ENCODE measurements at regions not wholly inside any gene's neighbourhood (a gene's known extent, or its start where the extent isn't known, plus 50 kb on each side); places are given as distances from the start of the nearest gene placed in this dataset.

DNA sequence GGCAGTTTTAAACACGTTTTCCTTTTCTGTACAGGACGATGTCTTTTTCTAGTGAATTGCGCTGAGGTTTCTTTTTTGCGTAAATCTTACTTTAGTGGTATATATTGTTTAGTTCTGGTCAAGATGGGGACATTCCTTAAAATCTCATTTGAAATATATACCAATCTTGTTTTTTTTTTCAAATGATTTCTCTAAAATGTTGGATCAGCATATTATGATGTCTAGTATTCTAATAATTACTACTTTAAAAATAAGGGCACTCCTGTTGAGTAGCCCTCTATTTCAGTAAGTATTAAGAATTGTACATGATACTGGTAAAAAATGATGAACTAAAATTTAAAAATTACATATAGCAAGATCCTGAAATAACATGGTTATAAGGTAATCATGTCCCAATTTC is 224.1 kb upstream of the ARHGAP24 start:
- H3K4me3 ChIP-seq (ENCODE audit: low read depth in 1 of 3, low read length in 3 of 3): no peak overlapping the region
- H3K27ac ChIP-seq (ENCODE audit: low read depth in 1 of 2, low read length in 2 of 2): no peak overlapping the region
- H3K27me3 ChIP-seq (ENCODE audit: control insufficient read depth in 4 of 4, insufficient read depth in 4 of 4, low read length in 3 of 4): peaks cover 0 to 3% (median 0%) of the 10 kb centered on the region in 4 donors
- 56% methylated on average over 4 of the region's 4 CpGs for WGBS
- H3K36me3 ChIP-seq (ENCODE audit: control insufficient read depth in 4 of 4, insufficient read depth in 3 of 4, low read depth in 1 of 4, low read length in 3 of 4): no peaks in the 10 kb centered on the region
- H3K9ac ChIP-seq (ENCODE audit: low read depth in 1 of 2, low read length in 2 of 2): no peak overlapping the region
- H3K9me3 ChIP-seq (ENCODE audit: control insufficient read depth in 4 of 4, low read length in 3 of 4): peaks cover 0 to 4% (median under 1%) of the 10 kb centered on the region in 4 donors
- TF ChIP-seq SP1 (IDR thresholded peaks at IDR 0.05) (no peak), EGR1 (IDR thresholded peaks at IDR 0.05; ENCODE audit: low read depth in 2 of 2) (no peak), HNF4A (conservative IDR thresholded peaks at IDR 0.05) (no peak), JUND (IDR thresholded peaks at IDR 0.05) (no peak), MAX (IDR thresholded peaks at IDR 0.05) (no peak), ZBTB33 (IDR thresholded peaks at IDR 0.05) (no peak), RAD21 (IDR thresholded peaks at IDR 0.05) (no peak), YY1 (IDR thresholded peaks at IDR 0.05) (no peak)
- TF ChIP-seq, protein P1, sequence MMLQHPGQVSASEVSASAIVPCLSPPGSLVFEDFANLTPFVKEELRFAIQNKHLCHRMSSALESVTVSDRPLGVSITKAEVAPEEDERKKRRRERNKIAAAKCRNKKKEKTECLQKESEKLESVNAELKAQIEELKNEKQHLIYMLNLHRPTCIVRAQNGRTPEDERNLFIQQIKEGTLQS (IDR thresholded peaks at IDR 0.05): no peak
- TF ChIP-seq, protein P2, sequence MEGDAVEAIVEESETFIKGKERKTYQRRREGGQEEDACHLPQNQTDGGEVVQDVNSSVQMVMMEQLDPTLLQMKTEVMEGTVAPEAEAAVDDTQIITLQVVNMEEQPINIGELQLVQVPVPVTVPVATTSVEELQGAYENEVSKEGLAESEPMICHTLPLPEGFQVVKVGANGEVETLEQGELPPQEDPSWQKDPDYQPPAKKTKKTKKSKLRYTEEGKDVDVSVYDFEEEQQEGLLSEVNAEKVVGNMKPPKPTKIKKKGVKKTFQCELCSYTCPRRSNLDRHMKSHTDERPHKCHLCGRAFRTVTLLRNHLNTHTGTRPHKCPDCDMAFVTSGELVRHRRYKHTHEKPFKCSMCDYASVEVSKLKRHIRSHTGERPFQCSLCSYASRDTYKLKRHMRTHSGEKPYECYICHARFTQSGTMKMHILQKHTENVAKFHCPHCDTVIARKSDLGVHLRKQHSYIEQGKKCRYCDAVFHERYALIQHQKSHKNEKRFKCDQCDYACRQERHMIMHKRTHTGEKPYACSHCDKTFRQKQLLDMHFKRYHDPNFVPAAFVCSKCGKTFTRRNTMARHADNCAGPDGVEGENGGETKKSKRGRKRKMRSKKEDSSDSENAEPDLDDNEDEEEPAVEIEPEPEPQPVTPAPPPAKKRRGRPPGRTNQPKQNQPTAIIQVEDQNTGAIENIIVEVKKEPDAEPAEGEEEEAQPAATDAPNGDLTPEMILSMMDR (IDR thresholded peaks at IDR 0.05; ENCODE audit: low read depth, low read length, missing input control): no peak
- DNase-seq (ENCODE audit: low spot score): no peak
- H3K4me1 ChIP-seq (ENCODE audit: control insufficient read depth in 4 of 4, insufficient read depth in 4 of 4, low read length in 3 of 4): no peaks in the 10 kb centered on the region

DNA sequence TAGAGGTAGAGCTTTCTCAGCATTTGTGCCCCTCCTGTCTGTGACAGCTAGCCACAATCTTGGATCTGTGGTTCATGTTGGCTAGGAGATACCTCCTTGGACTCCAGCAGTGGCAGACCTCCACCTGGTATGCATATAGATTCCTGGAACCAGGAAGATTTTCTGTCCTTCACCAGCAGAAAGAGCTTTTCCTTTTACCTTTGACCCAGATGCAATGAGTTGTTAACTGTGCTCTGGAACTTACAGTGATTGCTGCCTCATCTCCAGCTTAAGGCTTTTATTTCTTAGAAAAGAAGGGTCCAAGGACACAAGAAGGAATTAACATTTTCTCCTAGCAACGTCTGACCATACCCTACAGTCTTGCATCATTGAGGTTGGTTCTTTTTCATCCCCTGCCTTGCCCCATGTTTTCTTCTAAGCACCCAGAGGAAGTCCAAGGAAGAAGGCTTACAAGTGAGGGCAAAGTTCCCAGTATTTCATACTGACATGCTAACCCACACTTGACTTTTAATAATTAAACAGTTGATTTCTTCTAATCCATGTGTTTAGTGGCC is 217.1 kb upstream of the ARHGAP24 start:
- Histone ChIP-seq H3K9me3 (ENCODE audit: control insufficient read depth in 4 of 4, low read length in 3 of 4) (peaks cover 0 to 4% (median under 1%) of the 10 kb centered on the region in 4 donors), H3K4me3 (ENCODE audit: low read depth in 1 of 3, low read length in 3 of 3) (no peak overlapping the region), H3K27ac (ENCODE audit: low read depth in 1 of 2, low read length in 2 of 2) (no peak overlapping the region), H3K9ac (ENCODE audit: low read depth in 1 of 2, low read length in 2 of 2) (no peak overlapping the region), H3K4me1 (ENCODE audit: control insufficient read depth in 4 of 4, insufficient read depth in 4 of 4, low read length in 3 of 4) (no peaks in the 10 kb centered on the region), H3K27me3 (ENCODE audit: control insufficient read depth in 4 of 4, insufficient read depth in 4 of 4, low read length in 3 of 4) (peaks cover 0 to 3% (median 0%) of the 10 kb centered on the region in 4 donors), H3K36me3 (ENCODE audit: control insufficient read depth in 4 of 4, insufficient read depth in 3 of 4, low read depth in 1 of 4, low read length in 3 of 4) (no peaks in the 10 kb centered on the region)
- WGBS: 23% methylated on average over 1 of the region's 1 CpG
- TF ChIP-seq, protein P3, sequence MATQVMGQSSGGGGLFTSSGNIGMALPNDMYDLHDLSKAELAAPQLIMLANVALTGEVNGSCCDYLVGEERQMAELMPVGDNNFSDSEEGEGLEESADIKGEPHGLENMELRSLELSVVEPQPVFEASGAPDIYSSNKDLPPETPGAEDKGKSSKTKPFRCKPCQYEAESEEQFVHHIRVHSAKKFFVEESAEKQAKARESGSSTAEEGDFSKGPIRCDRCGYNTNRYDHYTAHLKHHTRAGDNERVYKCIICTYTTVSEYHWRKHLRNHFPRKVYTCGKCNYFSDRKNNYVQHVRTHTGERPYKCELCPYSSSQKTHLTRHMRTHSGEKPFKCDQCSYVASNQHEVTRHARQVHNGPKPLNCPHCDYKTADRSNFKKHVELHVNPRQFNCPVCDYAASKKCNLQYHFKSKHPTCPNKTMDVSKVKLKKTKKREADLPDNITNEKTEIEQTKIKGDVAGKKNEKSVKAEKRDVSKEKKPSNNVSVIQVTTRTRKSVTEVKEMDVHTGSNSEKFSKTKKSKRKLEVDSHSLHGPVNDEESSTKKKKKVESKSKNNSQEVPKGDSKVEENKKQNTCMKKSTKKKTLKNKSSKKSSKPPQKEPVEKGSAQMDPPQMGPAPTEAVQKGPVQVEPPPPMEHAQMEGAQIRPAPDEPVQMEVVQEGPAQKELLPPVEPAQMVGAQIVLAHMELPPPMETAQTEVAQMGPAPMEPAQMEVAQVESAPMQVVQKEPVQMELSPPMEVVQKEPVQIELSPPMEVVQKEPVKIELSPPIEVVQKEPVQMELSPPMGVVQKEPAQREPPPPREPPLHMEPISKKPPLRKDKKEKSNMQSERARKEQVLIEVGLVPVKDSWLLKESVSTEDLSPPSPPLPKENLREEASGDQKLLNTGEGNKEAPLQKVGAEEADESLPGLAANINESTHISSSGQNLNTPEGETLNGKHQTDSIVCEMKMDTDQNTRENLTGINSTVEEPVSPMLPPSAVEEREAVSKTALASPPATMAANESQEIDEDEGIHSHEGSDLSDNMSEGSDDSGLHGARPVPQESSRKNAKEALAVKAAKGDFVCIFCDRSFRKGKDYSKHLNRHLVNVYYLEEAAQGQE (IDR thresholded peaks at IDR 0.05): no peak
- TF ChIP-seq SP1 (IDR thresholded peaks at IDR 0.05): no peak
- DNase-seq (ENCODE audit: low spot score): no peak
